WTC11 (cell line): ENCODE measurements at regions not wholly inside any gene's neighbourhood (a gene's known extent, or its start where the extent isn't known, plus 50 kb on each side); places are given as distances from the start of the nearest gene placed in this dataset.

Experiments used
- ATAC-seq: fragments of 200-7000 bp; cut with Tn5 transposase; 2 replicates; pipeline ENCODE4 v1.10.0; 2021; ENCODE audit warnings: mild to moderate bottlenecking, moderate library complexity
- CTCF ChIA-PET: fragments of 300-600 bp; sonication (Branson Sonifier 250); formaldehyde crosslinking; loops from one replicate; lab custom pipeline; 2021; ENCODE audit warnings: antibody characterized with exemption; lab: Charles Lee
- POLR2A ChIA-PET: fragments of 350-600 bp; sonication (Branson Sonifier 250); formaldehyde crosslinking; loops from one replicate; lab custom pipeline; 2021; ENCODE audit warnings: antibody characterized with exemption; lab: Charles Lee
- DNase-seq: peaks from one replicate; pipeline ENCODE4 v3.0.0; 2021; ENCODE audit warnings: low spot score
- H3K27ac Mint-ChIP-seq: 2 replicates; pipeline ENCODE4 v1.8.0; 2021; ENCODE audit warnings: mixed read lengths
- H3K27me3 Mint-ChIP-seq: 2 replicates; pipeline ENCODE4 v1.8.0; 2021; ENCODE audit warnings: low read depth, mild to moderate bottlenecking, moderate library complexity, mixed read lengths
- H3K36me3 Mint-ChIP-seq: 2 replicates; pipeline ENCODE4 v1.8.0; 2021; ENCODE audit warnings: mixed read lengths
- H3K4me1 Mint-ChIP-seq: 2 replicates; pipeline ENCODE4 v1.8.0; 2022; ENCODE audit warnings: mixed read lengths
- H3K4me3 Mint-ChIP-seq: 2 replicates; pipeline ENCODE4 v1.8.0; 2021; ENCODE audit warnings: mild to moderate bottlenecking, moderate library complexity, mixed read lengths
- H3K9me3 Mint-ChIP-seq: 2 replicates; pipeline ENCODE4 v1.8.0; 2021; ENCODE audit warnings: mixed read lengths
- CBFB ChIP-seq: sonication (generic); formaldehyde crosslinking; IDR thresholded peaks from 2 replicates; pipeline ENCODE4 v1.8.1; 2022; ENCODE audit warnings: mild to moderate bottlenecking, low read depth, missing genetic modification reagents
- HMGA2 ChIP-seq: fragments of 250-450 bp; sonication (Bioruptor Pico); IDR thresholded peaks from 2 replicates; pipeline ENCODE4 v1.4.0; 2021; ENCODE audit warnings: mild to moderate bottlenecking, moderate library complexity
- JAZF1 ChIP-seq: fragments of 250-450 bp; sonication (Bioruptor Pico); IDR thresholded peaks from 2 replicates; pipeline ENCODE4 v1.9.0; 2021; ENCODE audit warnings: moderate library complexity, mild to moderate bottlenecking, inconsistent platforms
- TEAD1 ChIP-seq: sonication (generic); formaldehyde crosslinking; IDR thresholded peaks from 2 replicates; pipeline ENCODE4 v1.8.0; 2022; ENCODE audit warnings: mild to moderate bottlenecking, missing genetic modification reagents
- ZNF416 ChIP-seq: fragments of 250-450 bp; sonication (Bioruptor Pico); IDR thresholded peaks from 2 replicates; pipeline ENCODE4 v1.9.0; 2021; ENCODE audit warnings: mild to moderate bottlenecking, inconsistent platforms
- TF ChIP-seq, protein P1 (sequence below): fragments of 250-450 bp; sonication (Bioruptor Pico); IDR thresholded peaks from 2 replicates; pipeline ENCODE4 v1.9.0; 2021; ENCODE audit warnings: mild to moderate bottlenecking
- TF ChIP-seq, protein P2 (sequence below): sonication (generic); formaldehyde crosslinking; IDR thresholded peaks from 2 replicates; pipeline ENCODE4 v1.8.1; 2023; ENCODE audit warnings: mild to moderate bottlenecking, missing genetic modification reagents
- TF ChIP-seq, protein P3 (sequence below): fragments of 250-450 bp; sonication (Bioruptor Pico); conservative IDR thresholded peaks from 2 replicates; pipeline ENCODE4 v1.9.0; 2021; ENCODE audit warnings: mild to moderate bottlenecking
- TF ChIP-seq, protein P4 (sequence below): sonication (generic); formaldehyde crosslinking; conservative IDR thresholded peaks from 2 replicates; pipeline ENCODE4 v1.8.1; 2022; ENCODE audit warnings: mild to moderate bottlenecking, missing genetic modification reagents
- TF ChIP-seq, protein P5 (sequence below): sonication (generic); formaldehyde crosslinking; IDR thresholded peaks from 2 replicates; pipeline ENCODE4 v1.8.0; 2022; ENCODE audit warnings: mild to moderate bottlenecking, missing genetic modification reagents
- TF ChIP-seq, protein P6 (sequence below): sonication (generic); formaldehyde crosslinking; IDR thresholded peaks from 2 replicates; pipeline ENCODE4 v1.8.0; 2023; ENCODE audit warnings: mild to moderate bottlenecking, missing genetic modification reagents
- TF ChIP-seq, protein P7 (sequence below): sonication (generic); formaldehyde crosslinking; conservative IDR thresholded peaks from 2 replicates; pipeline ENCODE4 v1.8.1; 2023; ENCODE audit warnings: mild to moderate bottlenecking, low read depth, missing genetic modification reagents, moderate library complexity

DNA sequence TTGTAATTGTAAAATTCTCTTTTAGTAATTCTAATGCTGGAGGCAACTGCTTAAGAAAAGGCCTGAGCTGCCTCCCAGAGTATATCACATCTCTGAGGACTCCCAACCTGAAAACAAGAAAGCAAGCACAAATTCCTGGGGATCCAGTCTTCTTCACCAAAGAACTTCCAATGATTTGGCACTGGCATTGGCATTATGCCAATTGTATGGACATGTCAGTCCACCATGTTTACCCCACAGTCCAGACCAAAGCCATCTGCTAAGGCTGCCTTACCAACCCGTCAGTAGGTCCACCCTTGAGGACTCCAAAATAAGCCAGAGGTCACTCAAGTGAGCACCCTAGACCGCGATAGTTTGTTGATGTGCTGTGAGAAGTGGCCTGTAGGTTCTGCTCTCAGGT, 263.1 kb downstream of the RND3 start (continued):
- TF ChIP-seq, protein P1, sequence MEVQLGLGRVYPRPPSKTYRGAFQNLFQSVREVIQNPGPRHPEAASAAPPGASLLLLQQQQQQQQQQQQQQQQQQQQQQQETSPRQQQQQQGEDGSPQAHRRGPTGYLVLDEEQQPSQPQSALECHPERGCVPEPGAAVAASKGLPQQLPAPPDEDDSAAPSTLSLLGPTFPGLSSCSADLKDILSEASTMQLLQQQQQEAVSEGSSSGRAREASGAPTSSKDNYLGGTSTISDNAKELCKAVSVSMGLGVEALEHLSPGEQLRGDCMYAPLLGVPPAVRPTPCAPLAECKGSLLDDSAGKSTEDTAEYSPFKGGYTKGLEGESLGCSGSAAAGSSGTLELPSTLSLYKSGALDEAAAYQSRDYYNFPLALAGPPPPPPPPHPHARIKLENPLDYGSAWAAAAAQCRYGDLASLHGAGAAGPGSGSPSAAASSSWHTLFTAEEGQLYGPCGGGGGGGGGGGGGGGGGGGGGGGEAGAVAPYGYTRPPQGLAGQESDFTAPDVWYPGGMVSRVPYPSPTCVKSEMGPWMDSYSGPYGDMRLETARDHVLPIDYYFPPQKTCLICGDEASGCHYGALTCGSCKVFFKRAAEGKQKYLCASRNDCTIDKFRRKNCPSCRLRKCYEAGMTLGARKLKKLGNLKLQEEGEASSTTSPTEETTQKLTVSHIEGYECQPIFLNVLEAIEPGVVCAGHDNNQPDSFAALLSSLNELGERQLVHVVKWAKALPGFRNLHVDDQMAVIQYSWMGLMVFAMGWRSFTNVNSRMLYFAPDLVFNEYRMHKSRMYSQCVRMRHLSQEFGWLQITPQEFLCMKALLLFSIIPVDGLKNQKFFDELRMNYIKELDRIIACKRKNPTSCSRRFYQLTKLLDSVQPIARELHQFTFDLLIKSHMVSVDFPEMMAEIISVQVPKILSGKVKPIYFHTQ (CRISPR knock-in tag), result no peak
- TF ChIP-seq ZNF416 (CRISPR knock-in tag) (no peak), JAZF1 (CRISPR knock-in tag) (no peak), CBFB (CRISPR knock-in tag) (no peak)
- TF ChIP-seq, protein P2, sequence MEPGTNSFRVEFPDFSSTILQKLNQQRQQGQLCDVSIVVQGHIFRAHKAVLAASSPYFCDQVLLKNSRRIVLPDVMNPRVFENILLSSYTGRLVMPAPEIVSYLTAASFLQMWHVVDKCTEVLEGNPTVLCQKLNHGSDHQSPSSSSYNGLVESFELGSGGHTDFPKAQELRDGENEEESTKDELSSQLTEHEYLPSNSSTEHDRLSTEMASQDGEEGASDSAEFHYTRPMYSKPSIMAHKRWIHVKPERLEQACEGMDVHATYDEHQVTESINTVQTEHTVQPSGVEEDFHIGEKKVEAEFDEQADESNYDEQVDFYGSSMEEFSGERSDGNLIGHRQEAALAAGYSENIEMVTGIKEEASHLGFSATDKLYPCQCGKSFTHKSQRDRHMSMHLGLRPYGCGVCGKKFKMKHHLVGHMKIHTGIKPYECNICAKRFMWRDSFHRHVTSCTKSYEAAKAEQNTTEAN (CRISPR knock-in tag), result no peak

DNA sequence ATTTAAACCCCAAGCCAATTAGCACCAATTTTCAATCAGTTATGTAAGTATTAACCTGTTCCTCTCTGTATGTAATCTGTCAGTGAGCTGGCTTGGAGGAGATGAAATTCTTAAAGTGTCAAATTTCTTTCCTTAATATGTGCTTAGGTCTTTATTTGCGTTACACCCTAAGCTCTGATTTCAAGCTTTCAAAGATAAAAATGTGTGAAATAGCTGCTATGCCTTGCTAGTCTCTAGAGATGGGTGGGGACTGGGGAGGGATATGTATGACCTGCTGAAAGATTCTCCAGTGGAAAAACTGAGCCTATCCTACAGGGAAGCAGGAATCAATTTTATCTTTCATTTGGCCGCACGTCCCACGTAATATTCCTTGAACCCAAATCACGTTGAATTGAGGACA, 264.5 kb downstream of the RND3 start:
- H3K9me3 Mint-ChIP-seq, result peaks cover 15% of the 10 kb centered on the region
- ChIA-PET POLR2A (no interaction called here), CTCF (no interaction called here)
- H3K4me3 Mint-ChIP-seq, result no peak overlapping the region
- H3K27me3 Mint-ChIP-seq, result no peaks in the 10 kb centered on the region
- DNase-seq, result no peak
- ATAC-seq, result no peak
- H3K27ac Mint-ChIP-seq, result no peak overlapping the region
- 0 out of 2 replicates have a peak, but pooled peaks cover 7% of the 10 kb centered on the region for H3K36me3 Mint-ChIP-seq
- TF ChIP-seq, protein P3, sequence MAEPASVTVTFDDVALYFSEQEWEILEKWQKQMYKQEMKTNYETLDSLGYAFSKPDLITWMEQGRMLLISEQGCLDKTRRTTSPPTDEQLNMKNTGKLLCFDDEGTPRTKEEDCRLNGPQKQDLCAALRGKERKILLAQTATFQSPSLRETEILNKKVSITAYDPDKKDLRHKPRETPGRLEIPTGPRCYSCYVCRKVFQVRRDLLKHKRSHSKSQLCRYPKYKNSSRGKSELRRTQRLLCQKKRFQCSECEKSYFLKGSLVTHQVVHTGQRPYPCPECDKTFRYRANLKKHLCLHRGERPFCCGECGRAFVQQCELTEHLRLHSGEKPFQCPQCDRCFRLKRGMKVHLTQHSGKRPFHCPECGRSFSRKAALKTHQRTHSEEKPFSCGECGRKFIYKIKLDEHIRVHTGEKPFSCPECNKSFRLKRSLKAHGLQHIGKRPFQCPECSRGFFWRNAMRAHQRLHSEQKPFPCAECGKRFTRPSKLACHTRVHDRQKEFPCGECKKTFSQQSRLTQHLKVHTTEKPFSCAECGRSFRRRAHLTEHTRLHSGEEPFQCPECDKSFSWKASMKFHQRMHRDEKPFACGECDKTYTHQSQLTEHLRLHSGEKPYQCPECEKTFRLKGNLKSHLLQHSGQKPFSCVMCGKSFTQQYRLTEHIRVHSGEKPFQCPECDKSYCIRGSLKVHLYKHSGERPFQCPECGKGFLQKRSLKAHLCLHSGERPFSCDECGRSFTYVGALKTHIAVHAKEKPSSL (CRISPR knock-in tag), result no peak
- TF ChIP-seq, protein P4, sequence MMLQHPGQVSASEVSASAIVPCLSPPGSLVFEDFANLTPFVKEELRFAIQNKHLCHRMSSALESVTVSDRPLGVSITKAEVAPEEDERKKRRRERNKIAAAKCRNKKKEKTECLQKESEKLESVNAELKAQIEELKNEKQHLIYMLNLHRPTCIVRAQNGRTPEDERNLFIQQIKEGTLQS (CRISPR knock-in tag), result no peak
- TF ChIP-seq, protein P5, sequence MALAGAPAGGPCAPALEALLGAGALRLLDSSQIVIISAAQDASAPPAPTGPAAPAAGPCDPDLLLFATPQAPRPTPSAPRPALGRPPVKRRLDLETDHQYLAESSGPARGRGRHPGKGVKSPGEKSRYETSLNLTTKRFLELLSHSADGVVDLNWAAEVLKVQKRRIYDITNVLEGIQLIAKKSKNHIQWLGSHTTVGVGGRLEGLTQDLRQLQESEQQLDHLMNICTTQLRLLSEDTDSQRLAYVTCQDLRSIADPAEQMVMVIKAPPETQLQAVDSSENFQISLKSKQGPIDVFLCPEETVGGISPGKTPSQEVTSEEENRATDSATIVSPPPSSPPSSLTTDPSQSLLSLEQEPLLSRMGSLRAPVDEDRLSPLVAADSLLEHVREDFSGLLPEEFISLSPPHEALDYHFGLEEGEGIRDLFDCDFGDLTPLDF (CRISPR knock-in tag), result no peak
- TF ChIP-seq, protein P6, sequence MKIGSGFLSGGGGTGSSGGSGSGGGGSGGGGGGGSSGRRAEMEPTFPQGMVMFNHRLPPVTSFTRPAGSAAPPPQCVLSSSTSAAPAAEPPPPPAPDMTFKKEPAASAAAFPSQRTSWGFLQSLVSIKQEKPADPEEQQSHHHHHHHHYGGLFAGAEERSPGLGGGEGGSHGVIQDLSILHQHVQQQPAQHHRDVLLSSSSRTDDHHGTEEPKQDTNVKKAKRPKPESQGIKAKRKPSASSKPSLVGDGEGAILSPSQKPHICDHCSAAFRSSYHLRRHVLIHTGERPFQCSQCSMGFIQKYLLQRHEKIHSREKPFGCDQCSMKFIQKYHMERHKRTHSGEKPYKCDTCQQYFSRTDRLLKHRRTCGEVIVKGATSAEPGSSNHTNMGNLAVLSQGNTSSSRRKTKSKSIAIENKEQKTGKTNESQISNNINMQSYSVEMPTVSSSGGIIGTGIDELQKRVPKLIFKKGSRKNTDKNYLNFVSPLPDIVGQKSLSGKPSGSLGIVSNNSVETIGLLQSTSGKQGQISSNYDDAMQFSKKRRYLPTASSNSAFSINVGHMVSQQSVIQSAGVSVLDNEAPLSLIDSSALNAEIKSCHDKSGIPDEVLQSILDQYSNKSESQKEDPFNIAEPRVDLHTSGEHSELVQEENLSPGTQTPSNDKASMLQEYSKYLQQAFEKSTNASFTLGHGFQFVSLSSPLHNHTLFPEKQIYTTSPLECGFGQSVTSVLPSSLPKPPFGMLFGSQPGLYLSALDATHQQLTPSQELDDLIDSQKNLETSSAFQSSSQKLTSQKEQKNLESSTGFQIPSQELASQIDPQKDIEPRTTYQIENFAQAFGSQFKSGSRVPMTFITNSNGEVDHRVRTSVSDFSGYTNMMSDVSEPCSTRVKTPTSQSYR (CRISPR knock-in tag), result no peak
- TF ChIP-seq TEAD1, result no peak
- no peak for TF ChIP-seq CBFB (CRISPR knock-in tag)
- TF ChIP-seq, protein P7, sequence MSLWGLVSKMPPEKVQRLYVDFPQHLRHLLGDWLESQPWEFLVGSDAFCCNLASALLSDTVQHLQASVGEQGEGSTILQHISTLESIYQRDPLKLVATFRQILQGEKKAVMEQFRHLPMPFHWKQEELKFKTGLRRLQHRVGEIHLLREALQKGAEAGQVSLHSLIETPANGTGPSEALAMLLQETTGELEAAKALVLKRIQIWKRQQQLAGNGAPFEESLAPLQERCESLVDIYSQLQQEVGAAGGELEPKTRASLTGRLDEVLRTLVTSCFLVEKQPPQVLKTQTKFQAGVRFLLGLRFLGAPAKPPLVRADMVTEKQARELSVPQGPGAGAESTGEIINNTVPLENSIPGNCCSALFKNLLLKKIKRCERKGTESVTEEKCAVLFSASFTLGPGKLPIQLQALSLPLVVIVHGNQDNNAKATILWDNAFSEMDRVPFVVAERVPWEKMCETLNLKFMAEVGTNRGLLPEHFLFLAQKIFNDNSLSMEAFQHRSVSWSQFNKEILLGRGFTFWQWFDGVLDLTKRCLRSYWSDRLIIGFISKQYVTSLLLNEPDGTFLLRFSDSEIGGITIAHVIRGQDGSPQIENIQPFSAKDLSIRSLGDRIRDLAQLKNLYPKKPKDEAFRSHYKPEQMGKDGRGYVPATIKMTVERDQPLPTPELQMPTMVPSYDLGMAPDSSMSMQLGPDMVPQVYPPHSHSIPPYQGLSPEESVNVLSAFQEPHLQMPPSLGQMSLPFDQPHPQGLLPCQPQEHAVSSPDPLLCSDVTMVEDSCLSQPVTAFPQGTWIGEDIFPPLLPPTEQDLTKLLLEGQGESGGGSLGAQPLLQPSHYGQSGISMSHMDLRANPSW (CRISPR knock-in tag), result no peak
- TF ChIP-seq HMGA2, result no peak
- peaks cover 16% of the 10 kb centered on the region for H3K4me1 Mint-ChIP-seq
